ENCODE measurements at regions not wholly inside any gene's neighbourhood (a gene's known extent, or its start where the extent isn't known, plus 50 kb on each side); places are given as distances from the start of the nearest gene placed in this dataset.

DNA sequence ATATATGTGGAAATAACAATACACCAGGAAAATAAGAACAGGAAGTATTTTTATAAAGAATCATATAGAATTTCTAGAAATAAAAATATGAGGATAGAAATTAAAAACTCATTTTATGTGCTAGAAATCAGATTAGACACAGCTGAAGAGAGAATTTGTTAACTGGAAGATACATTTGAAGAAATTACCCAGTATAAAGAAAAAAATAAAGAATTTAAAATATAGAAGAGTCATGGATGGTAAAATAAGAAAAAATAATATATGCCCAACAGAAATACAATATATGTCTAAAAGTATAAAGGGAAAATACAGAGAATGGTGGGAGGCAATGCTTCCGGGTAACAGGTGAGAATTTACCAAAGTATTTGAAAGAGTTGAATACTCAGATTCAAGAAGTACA lies 539.9 kb downstream of the NR4A2 start (continued):
- TF ChIP-seq, protein P1, sequence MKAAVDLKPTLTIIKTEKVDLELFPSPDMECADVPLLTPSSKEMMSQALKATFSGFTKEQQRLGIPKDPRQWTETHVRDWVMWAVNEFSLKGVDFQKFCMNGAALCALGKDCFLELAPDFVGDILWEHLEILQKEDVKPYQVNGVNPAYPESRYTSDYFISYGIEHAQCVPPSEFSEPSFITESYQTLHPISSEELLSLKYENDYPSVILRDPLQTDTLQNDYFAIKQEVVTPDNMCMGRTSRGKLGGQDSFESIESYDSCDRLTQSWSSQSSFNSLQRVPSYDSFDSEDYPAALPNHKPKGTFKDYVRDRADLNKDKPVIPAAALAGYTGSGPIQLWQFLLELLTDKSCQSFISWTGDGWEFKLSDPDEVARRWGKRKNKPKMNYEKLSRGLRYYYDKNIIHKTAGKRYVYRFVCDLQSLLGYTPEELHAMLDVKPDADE (IDR thresholded peaks at IDR 0.05), result no peak
- TF ChIP-seq EZH2phosphoT487 (IDR thresholded peaks at IDR 0.05; ENCODE audit: unreplicated experiment) (no peak), EZH2 (IDR thresholded peaks at IDR 0.05; ENCODE audit: low read depth, unreplicated experiment) (no peak), CREB1 (CRISPR knock-in tag; IDR thresholded peaks at IDR 0.05; ENCODE audit: low read depth) (no peak), ZNF114 (CRISPR knock-in tag; IDR thresholded peaks at IDR 0.05) (no peak)
- TF ChIP-seq, protein P2, sequence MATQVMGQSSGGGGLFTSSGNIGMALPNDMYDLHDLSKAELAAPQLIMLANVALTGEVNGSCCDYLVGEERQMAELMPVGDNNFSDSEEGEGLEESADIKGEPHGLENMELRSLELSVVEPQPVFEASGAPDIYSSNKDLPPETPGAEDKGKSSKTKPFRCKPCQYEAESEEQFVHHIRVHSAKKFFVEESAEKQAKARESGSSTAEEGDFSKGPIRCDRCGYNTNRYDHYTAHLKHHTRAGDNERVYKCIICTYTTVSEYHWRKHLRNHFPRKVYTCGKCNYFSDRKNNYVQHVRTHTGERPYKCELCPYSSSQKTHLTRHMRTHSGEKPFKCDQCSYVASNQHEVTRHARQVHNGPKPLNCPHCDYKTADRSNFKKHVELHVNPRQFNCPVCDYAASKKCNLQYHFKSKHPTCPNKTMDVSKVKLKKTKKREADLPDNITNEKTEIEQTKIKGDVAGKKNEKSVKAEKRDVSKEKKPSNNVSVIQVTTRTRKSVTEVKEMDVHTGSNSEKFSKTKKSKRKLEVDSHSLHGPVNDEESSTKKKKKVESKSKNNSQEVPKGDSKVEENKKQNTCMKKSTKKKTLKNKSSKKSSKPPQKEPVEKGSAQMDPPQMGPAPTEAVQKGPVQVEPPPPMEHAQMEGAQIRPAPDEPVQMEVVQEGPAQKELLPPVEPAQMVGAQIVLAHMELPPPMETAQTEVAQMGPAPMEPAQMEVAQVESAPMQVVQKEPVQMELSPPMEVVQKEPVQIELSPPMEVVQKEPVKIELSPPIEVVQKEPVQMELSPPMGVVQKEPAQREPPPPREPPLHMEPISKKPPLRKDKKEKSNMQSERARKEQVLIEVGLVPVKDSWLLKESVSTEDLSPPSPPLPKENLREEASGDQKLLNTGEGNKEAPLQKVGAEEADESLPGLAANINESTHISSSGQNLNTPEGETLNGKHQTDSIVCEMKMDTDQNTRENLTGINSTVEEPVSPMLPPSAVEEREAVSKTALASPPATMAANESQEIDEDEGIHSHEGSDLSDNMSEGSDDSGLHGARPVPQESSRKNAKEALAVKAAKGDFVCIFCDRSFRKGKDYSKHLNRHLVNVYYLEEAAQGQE (IDR thresholded peaks at IDR 0.05; ENCODE audit: unreplicated experiment), result no peak

DNA sequence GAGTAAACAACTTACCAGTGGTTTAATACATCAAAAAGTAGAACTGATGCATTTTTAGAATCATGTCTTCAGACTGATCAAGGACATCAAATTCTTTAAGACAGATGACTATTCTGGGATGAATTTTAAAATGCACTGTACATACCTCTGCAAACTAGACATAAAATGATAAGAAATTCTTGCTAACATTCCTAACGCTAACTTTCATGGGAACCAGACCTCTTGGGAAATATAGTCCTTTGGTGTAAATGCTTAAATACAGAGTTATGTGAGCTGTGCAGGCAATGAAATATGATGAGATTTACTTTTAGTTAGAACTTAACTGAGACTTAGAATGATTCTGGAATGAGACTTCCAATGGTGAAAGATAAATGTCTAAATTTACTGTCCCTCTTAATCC lies 562.0 kb downstream of the NR4A2 start:
- no peak overlapping the region for H3K4me2 ChIP-seq
- Mint-ChIP-seq H3K4me1 (no peaks in the 10 kb centered on the region), H3K27me3 (ENCODE audit: insufficient read depth, low read depth, poor library complexity) (no peaks in the 10 kb centered on the region), H3K4me3 (no peak overlapping the region), H3K36me3 (ENCODE audit: low read depth) (peaks cover 3% of the 10 kb centered on the region; the same call in 2 of the 3 replicates), H3K9me3 (peaks cover 6% of the 10 kb centered on the region; the same call in 2 of the 3 replicates), H3K27ac (no peak overlapping the region)
- no peak for TF ChIP-seq JUNB (IDR thresholded peaks at IDR 0.05; ENCODE audit: unreplicated experiment)
- TF ChIP-seq EZH2phosphoT487 (IDR thresholded peaks at IDR 0.05; ENCODE audit: unreplicated experiment), result no peak
- TF ChIP-seq STAT1 (IDR thresholded peaks at IDR 0.05; ENCODE audit: unreplicated experiment), result no peak
- TF ChIP-seq ZNF114 (CRISPR knock-in tag; IDR thresholded peaks at IDR 0.05), result no peak
- H3K9me2 ChIP-seq (ENCODE audit: insufficient read depth), result no peaks in the 10 kb centered on the region; the same call in 1 of the 2 replicates
- no peak overlapping the region for H3K27ac ChIP-seq (ENCODE audit: low read depth)
- DNase-seq (ENCODE audit: low spot score) (no peak), ATAC-seq (no peak)
- no peaks in the 10 kb centered on the region for H3K4me1 ChIP-seq (ENCODE audit: insufficient read depth)
- no peaks in the 10 kb centered on the region for H3K27me3 ChIP-seq (ENCODE audit: insufficient read depth)
- H2AFZ ChIP-seq, result no peak overlapping the region
- H3K4me3 ChIP-seq, result no peak overlapping the region
- no peaks in the 10 kb centered on the region for H4K20me1 ChIP-seq (replicated peaks; ENCODE audit: insufficient read depth)
- H3K79me2 ChIP-seq (replicated peaks; ENCODE audit: insufficient read depth), result no peaks in the 10 kb centered on the region
- H3K36me3 ChIP-seq (ENCODE audit: insufficient read depth), result no peaks in the 10 kb centered on the region
- H3F3A ChIP-seq (replicated peaks; ENCODE audit: low read depth), result no peaks in the 10 kb centered on the region

Measured in GM23338 (cell line).